HepG2 (cell line): ENCODE measurements at regions not wholly inside any gene's neighbourhood (a gene's known extent, or its start where the extent isn't known, plus 50 kb on each side); places are given as distances from the start of the nearest gene placed in this dataset.
A peak's percentile ranks its signal among the peaks of the same experiment; 100 is the strongest.

Experiments used
- ATAC-seq: fragments of 200-7000 bp; cut with Tn5 transposase; 3 replicates; pipeline ENCODE4 v1.9.1; 2020; ENCODE audit warnings: mild to moderate bottlenecking, moderate library complexity
- BruUV-seq: library from RNA; stranded (reverse); fragments of 400-500 nt; replicated peaks from 2 replicates; lab custom pipeline; 2021; lab: Mats Ljungman, UMichigan
- CTCF ChIA-PET: fragments of 300-600 bp; formaldehyde crosslinking; extraction: SDS; loops from one replicate; lab custom pipeline; 2021; ENCODE audit warnings: low total read pairs, inconsistent platforms, low intra/inter-chr PET ratio; lab: Yijun Ruan, JAX
- POLR2A ChIA-PET: fragments of 350-600 bp; sonication (Branson Sonifier 250); formaldehyde crosslinking; loops from one replicate; lab custom pipeline; 2020; ENCODE audit warnings: antibody characterized with exemption, inconsistent platforms; lab: Yijun Ruan, JAX
- DNase-seq: peaks from one replicate; pipeline ENCODE4 v3.0.0-alpha.2; 2015; ENCODE audit warnings: low spot score
- FAIRE-seq: peaks from 3 replicates; lab custom pipeline; 2011; peaks lifted over from hg19 to GRCh38; lab: Jason Lieb, UNC
- H2AFZ ChIP-seq: one replicate; pipeline ENCODE4 v1.6.1; 2011; ENCODE audit warnings: low read length, inconsistent platforms
- H3K27ac ChIP-seq: fragments of 300-600 bp; 3 replicates; pipeline ENCODE4 v1.8.0; 2011; ENCODE audit warnings: mixed run types, mild to moderate bottlenecking, mixed read lengths, low read length, inconsistent platforms; ENCODE audit not compliant: insufficient read depth; ENCODE audit errors: extremely low read length
- H3K27me3 ChIP-seq, 2 experiments: fragments of 200-600 bp in 1 of 2; 2 replicates in 1 of 2; 3 replicates in 1 of 2; pipeline versions ENCODE4 v1.6.0 to v1.8.0; 2011; ENCODE audit warnings: low read length in 2 of 2, mild to moderate bottlenecking in 2 of 2, moderate library complexity in 2 of 2, inconsistent platforms in 1 of 2; ENCODE audit not compliant: insufficient read depth in 2 of 2, control insufficient read depth in 1 of 2
- H3K36me3 ChIP-seq, 2 experiments: fragments of 200-600 bp in 1 of 2; replicated peaks in 1 of 2; 2 replicates in 1 of 2; 3 replicates in 1 of 2; pipeline versions ENCODE4 v1.5.1 to v1.8.0; 2011; ENCODE audit warnings: low read length in 2 of 2, inconsistent platforms in 1 of 2; ENCODE audit not compliant: insufficient read depth in 2 of 2, control insufficient read depth in 1 of 2
- H3K4me1 ChIP-seq: 2 replicates; pipeline ENCODE4 v1.5.1; 2012; ENCODE audit warnings: low read length, inconsistent platforms; ENCODE audit not compliant: insufficient read depth
- H3K4me2 ChIP-seq: 2 replicates; pipeline ENCODE4 v1.6.0; 2011; ENCODE audit warnings: low read depth, low read length, inconsistent platforms
- H3K4me3 ChIP-seq, 3 experiments: fragments of 200-600 bp in 1 of 3; sonication (generic), shearing (Covaris generic) in 1 of 3; replicated peaks in 1 of 3; 2 replicates each; pipeline ENCODE4 v1.5.1; 2011 to 2016; ENCODE audit warnings: low read length in 3 of 3, inconsistent platforms in 2 of 3, low read depth in 2 of 3, mild to moderate bottlenecking in 2 of 3, control low read depth in 1 of 3, mixed read lengths in 1 of 3; ENCODE audit not compliant: insufficient read depth in 1 of 3
- H3K79me2 ChIP-seq: one replicate; pipeline ENCODE4 v1.6.1; 2011; ENCODE audit warnings: low read length, inconsistent platforms; ENCODE audit not compliant: insufficient read depth
- H3K9ac ChIP-seq: 2 replicates; pipeline ENCODE4 v1.6.0; 2011; ENCODE audit warnings: mild to moderate bottlenecking, low read depth, low read length, inconsistent platforms; ENCODE audit not compliant: insufficient read depth
- H3K9me3 ChIP-seq: 2 replicates; pipeline ENCODE4 v1.5.1; 2012; ENCODE audit warnings: mild to moderate bottlenecking, low read length
- H4K20me1 ChIP-seq: 2 replicates; pipeline ENCODE4 v1.6.0; 2011; ENCODE audit warnings: inconsistent platforms, mild to moderate bottlenecking, low read length, moderate library complexity; ENCODE audit not compliant: insufficient read depth
- CEBPB ChIP-seq: IDR thresholded peaks from 2 replicates; pipeline ENCODE4 v1.6.1; 2011; ENCODE audit warnings: low read depth, low read length, improper control_type of control experiment, borderline replicate concordance
- CSRNP2 ChIP-seq: sonication (generic); formaldehyde crosslinking; conservative IDR thresholded peaks from 2 replicates; pipeline ENCODE4 v1.8.0; 2022; ENCODE audit warnings: low read depth, missing genetic modification reagents
- DDIT3 ChIP-seq: sonication (generic); formaldehyde crosslinking; IDR thresholded peaks from 2 replicates; pipeline ENCODE4 v1.4.0; 2020; ENCODE audit warnings: mild to moderate bottlenecking, missing genetic modification reagents
- E2F1 ChIP-seq: sonication (generic); formaldehyde crosslinking; IDR thresholded peaks from 2 replicates; pipeline ENCODE4 v1.5.0; 2020; ENCODE audit warnings: missing genetic modification reagents
- HOXA3 ChIP-seq: sonication (generic); formaldehyde crosslinking; IDR thresholded peaks from 2 replicates; pipeline ENCODE4 v1.5.0; 2020; ENCODE audit warnings: missing genetic modification reagents
- LBX2 ChIP-seq: sonication (generic); formaldehyde crosslinking; IDR thresholded peaks from 2 replicates; pipeline ENCODE4 v1.5.0; 2020; ENCODE audit warnings: missing genetic modification reagents, mild to moderate bottlenecking, borderline replicate concordance
- MAFK ChIP-seq, 2 experiments: IDR thresholded peaks in 1 of 2; conservative IDR thresholded peaks in 1 of 2; 2 replicates each; pipeline ENCODE4 v1.6.1; 2011; ENCODE audit warnings: improper control_type of control experiment in 2 of 2, low read length in 2 of 2
- NFATC3 ChIP-seq: sonication (generic); formaldehyde crosslinking; IDR thresholded peaks from 2 replicates; pipeline ENCODE4 v1.5.1; 2020; ENCODE audit warnings: mild to moderate bottlenecking, missing genetic modification reagents
- RARG ChIP-seq: sonication (generic); formaldehyde crosslinking; IDR thresholded peaks from 2 replicates; pipeline ENCODE4 v1.4.0; 2020; ENCODE audit warnings: low read depth, mild to moderate bottlenecking, missing genetic modification reagents
- ZBTB2 ChIP-seq: sonication (generic); formaldehyde crosslinking; IDR thresholded peaks from 2 replicates; pipeline ENCODE4 v1.8.0; 2022; ENCODE audit warnings: low read depth, missing genetic modification reagents
- ZNF121 ChIP-seq: sonication (generic); formaldehyde crosslinking; IDR thresholded peaks from 2 replicates; pipeline ENCODE4 v1.5.0; 2020; ENCODE audit warnings: mild to moderate bottlenecking, missing genetic modification reagents
- ZNF253 ChIP-seq: sonication (generic); formaldehyde crosslinking; IDR thresholded peaks from 2 replicates; pipeline ENCODE4 v1.8.0; 2022; ENCODE audit warnings: mild to moderate bottlenecking, missing genetic modification reagents, borderline replicate concordance
- WGBS: methylation state at CpG from one replicate; pipeline ENCODE4 v1.1.6; 2017; ENCODE audit warnings: low lambda C conversion rate; 5-methylcytosine and 5-hydroxymethylcytosine counted together
- in situ Hi-C: cut with HindIII; loops from 2 replicates; pipeline ENCODE4 v1.10.0; 2017; ENCODE audit warnings: low pct_unique_long_range_greater_than_20kb; ENCODE audit not compliant: extremely low pct_ligation_motif_present
- intact Hi-C: fragments of 100-400 bp; cut with micrococcal nuclease; formaldehyde crosslinking; loops from one replicate; pipeline ENCODE4 v1.10.0; 2022; ENCODE audit not compliant: unreplicated experiment

GRCh38 chr2:18445433-18446320, 114.8 kb downstream of the RDH14 start:
- Histone ChIP-seq H3K36me3 (no peaks in the 10 kb centered on the region), H2AFZ (no peak overlapping the region), H3K79me2 (no peaks in the 10 kb centered on the region), H3K27ac (no peak overlapping the region), H3K9me3 (no peaks in the 10 kb centered on the region), H3K4me2 (no peak overlapping the region), H3K4me1 (no peaks in the 10 kb centered on the region), H3K9ac (no peak overlapping the region), H3K27me3 (peaks cover 0 to 3% of the 10 kb centered on the region in 2 experiments; a peak in 1 of 5 replicates), H4K20me1 (no peaks in the 10 kb centered on the region), H3K4me3 (no peak overlapping the region)
- DNase-seq (no peak), FAIRE-seq (no peak), ATAC-seq (no peak)
- 1% methylated on average over 7 of the region's 7 CpGs for WGBS
- CTCF ChIA-PET: no interaction called here
- intact Hi-C loops (no loop called here), in situ Hi-C loops (no loop called here)
- TF ChIP-seq CEBPB: peak; percentile 23; the same call in 1 of the 2 replicates
- TF ChIP-seq HOXA3 (CRISPR knock-in tag): no peak
- TF ChIP-seq MAFK (conservative IDR thresholded peaks at IDR 0.05 in 1 of 2, IDR thresholded peaks at IDR 0.05 in 1 of 2; ENCODE audit: low read length in 2 of 2): no peak
- BruUV-seq: no TSS peak
- POLR2A ChIA-PET: no interaction called here

- no peaks in the 10 kb centered on the region for H3K79me2 ChIP-seq
- H3K9me3 ChIP-seq: no peaks in the 10 kb centered on the region
- no peak overlapping the region for H3K27ac ChIP-seq
- CTCF ChIA-PET: no interaction called here
- no TSS peak for BruUV-seq
- 20% methylated on average over 2 of the region's 2 CpGs for WGBS
- in situ Hi-C loops (no loop called here), intact Hi-C loops (no loop called here)
- no peaks in the 10 kb centered on the region for H3K4me1 ChIP-seq
- DNase-seq (no peak), ATAC-seq (no peak), FAIRE-seq (no peak)
- no peak overlapping the region for H3K9ac ChIP-seq
- no peak overlapping the region for H2AFZ ChIP-seq
- POLR2A ChIA-PET: no interaction called here
- peaks cover 0 to 7% of the 10 kb centered on the region in 2 experiments; a peak in 1 of 5 replicates for H3K27me3 ChIP-seq
- H3K4me3 ChIP-seq: no peak overlapping the region
- no peak overlapping the region for H3K4me2 ChIP-seq
- H4K20me1 ChIP-seq: no peaks in the 10 kb centered on the region
- no peaks in the 10 kb centered on the region for H3K36me3 ChIP-seq
- TF ChIP-seq E2F1 (CRISPR knock-in tag) (no peak), DDIT3 (CRISPR knock-in tag) (no peak), LBX2 (no peak), ZNF253 (CRISPR knock-in tag) (no peak), ZNF121 (CRISPR knock-in tag) (no peak), ZBTB2 (no peak), RARG (no peak), CSRNP2 (CRISPR knock-in tag) (no peak), NFATC3 (no peak)
Measured at GRCh38 chr2:18444806-18445205, 115.6 kb downstream of the RDH14 start.
